Fibroblast of lung (primary cell): ENCODE measurements at regions not wholly inside any gene's neighbourhood (a gene's known extent, or its start where the extent isn't known, plus 50 kb on each side); places are given as distances from the start of the nearest gene placed in this dataset.

Source experiments
- CTCF ChIP-seq, 2 donors: IDR thresholded peaks in 1 of 2; conservative IDR thresholded peaks in 1 of 2; 1 replicate in 1 of 2; 2 replicates in 1 of 2; pipeline ENCODE4 v1.5.1; 2011 to 2012; ENCODE audit warnings: low read length in 2 of 2, control low read depth in 1 of 2, inconsistent platforms in 1 of 2, low read depth in 1 of 2, mild to moderate bottlenecking in 1 of 2
- EZH2 ChIP-seq: IDR thresholded peaks from 2 replicates; pipeline ENCODE4 v1.5.1; 2012; ENCODE audit warnings: low read length, control low read depth, mild to moderate bottlenecking; ENCODE audit errors: missing control alignments

- TF ChIP-seq CTCF (conservative IDR thresholded peaks at IDR 0.05 in 1 of 2, IDR thresholded peaks at IDR 0.05 in 1 of 2; ENCODE audit: low read depth in 1 of 2, low read length in 2 of 2) (peak; percentile 26 to 55), EZH2 (no peak)
Observed at GRCh38 chr5:128695791-128696530, 157.9 kb upstream of the FBN2 start.
